GM18873 (cell line): ENCODE measurements at regions not wholly inside any gene's neighbourhood (a gene's known extent, or its start where the extent isn't known, plus 50 kb on each side); places are given as distances from the start of the nearest gene placed in this dataset.
"Not testable (repeated sequence)": the region's sequence is repeated elsewhere in the genome, so short reads cannot be mapped to it uniquely, and the experiment has no call there.

Experiments used
- ATAC-seq: cut with Tn5 transposase; IDR thresholded peaks from one replicate; pipeline ENCODE4 v1.9.1; 2021; ENCODE audit warnings: mild to moderate bottlenecking, moderate library complexity, moderate number of reproducible peaks; ENCODE audit not compliant: unreplicated experiment, low FRiP score

GRCh38 chr2:66111706-66112105 lies 323.2 kb upstream of the MEIS1 start:
- ATAC-seq = no peak

GRCh38 chr2:66110608-66111007 lies 324.3 kb upstream of the MEIS1 start:
- no peak for ATAC-seq

GRCh38 chr2:66110086-66110485 lies 324.8 kb upstream of the MEIS1 start:
- no peak for ATAC-seq

GRCh38 chr2:66109419-66109818 lies 325.5 kb upstream of the MEIS1 start:
- ATAC-seq = no peak

- ATAC-seq = no peak
Measured at GRCh38 chr2:66105066-66105753, 329.7 kb upstream of the MEIS1 start.

- no peak for ATAC-seq
Measured at GRCh38 chr2:66103581-66103980, 331.3 kb upstream of the MEIS1 start.

GRCh38 chr2:66101206-66101605 lies 333.7 kb upstream of the MEIS1 start:
- no peak for ATAC-seq

- ATAC-seq = no peak
Measured at GRCh38 chr2:66095820-66096345, 339.0 kb upstream of the MEIS1 start.

GRCh38 chr2:66094689-66095088 lies 340.2 kb upstream of the MEIS1 start:
- not testable (repeated sequence) for ATAC-seq

GRCh38 chr2:66093371-66093770 lies 341.6 kb upstream of the MEIS1 start:
- ATAC-seq = no peak

GRCh38 chr2:66084948-66085590 lies 349.9 kb upstream of the MEIS1 start:
- no peak for ATAC-seq

- ATAC-seq = no peak
Measured at GRCh38 chr2:66082581-66082980, 352.3 kb upstream of the MEIS1 start.

- no peak for ATAC-seq
Measured at GRCh38 chr2:66080127-66080526, 354.8 kb upstream of the MEIS1 start.

- ATAC-seq = no peak
Measured at GRCh38 chr2:66073172-66073571, 361.8 kb upstream of the MEIS1 start.

GRCh38 chr2:66070721-66071602 lies 364.0 kb upstream of the MEIS1 start:
- no peak for ATAC-seq

- ATAC-seq = no peak
Measured at GRCh38 chr2:66069937-66070720, 364.8 kb upstream of the MEIS1 start.

- ATAC-seq = no peak
Measured at GRCh38 chr2:66066032-66066431, 368.9 kb upstream of the MEIS1 start.

- no peak for ATAC-seq
Measured at GRCh38 chr2:66059332-66059731, 375.6 kb upstream of the MEIS1 start.

- no peak for ATAC-seq
Measured at GRCh38 chr2:66058675-66059074, 376.2 kb upstream of the MEIS1 start.

GRCh38 chr2:66057844-66058243 lies 377.1 kb upstream of the MEIS1 start:
- no peak for ATAC-seq
